Uterus (tissue), 3 donors: ENCODE measurements at regions not wholly inside any gene's neighbourhood (a gene's known extent, or its start where the extent isn't known, plus 50 kb on each side); places are given as distances from the start of the nearest gene placed in this dataset.
"Not testable (repeated sequence)": the region's sequence is repeated elsewhere in the genome, so short reads cannot be mapped to it uniquely, and the experiment has no call there.

Experiments
- DNase-seq, 2 donors: peaks; one replicate each; pipeline ENCODE4 v3.0.0-alpha.2; 2019 to 2020
- H3K27ac ChIP-seq, 2 donors: fragments of 200-600 bp; sonication (generic); 1 replicate in 1 of 2; 2 replicates in 1 of 2; pipeline ENCODE4 v1.5.1; 2016 to 2018
- H3K27me3 ChIP-seq, 2 donors: fragments of 200-600 bp; sonication (generic); one replicate each; pipeline ENCODE4 v1.5.1; 2018 to 2019; ENCODE audit warnings: control low read depth in 1 of 2
- H3K36me3 ChIP-seq, 2 donors: fragments of 200-600 bp; sonication (generic); one replicate each; pipeline ENCODE4 v1.5.1; 2019; ENCODE audit warnings: control low read depth in 1 of 2
- H3K4me1 ChIP-seq, 2 donors: fragments of 200-600 bp; sonication (generic); one replicate each; pipeline ENCODE4 v1.5.1; 2018 to 2019; ENCODE audit warnings: control low read depth in 1 of 2
- H3K4me3 ChIP-seq, 2 donors: fragments of 200-600 bp; sonication (generic); 1 replicate in 1 of 2; 2 replicates in 1 of 2; pipeline ENCODE4 v1.5.1; 2018 to 2019; ENCODE audit warnings: mild to moderate bottlenecking in 1 of 2
- H3K9me3 ChIP-seq, 2 donors: fragments of 200-600 bp; sonication (generic); one replicate each; pipeline ENCODE4 v1.5.1; 2019; ENCODE audit warnings: control low read depth in 1 of 2
- POLR2A ChIP-seq, 2 donors: fragments of 450-650 bp; IDR thresholded peaks; one replicate each; pipeline ENCODE4 v1.6.1; 2016; ENCODE audit warnings: antibody characterized with exemption in 2 of 2, mild to moderate bottlenecking in 1 of 2, moderate library complexity in 1 of 2
- intact Hi-C: fragments of 100-400 bp; cut with DNase I; formaldehyde crosslinking; loops from one replicate; pipeline ENCODE4 v1.15.1; 2023; ENCODE audit warnings: low total_unique reads
- TF ChIP-seq, protein P1 (sequence below), 4 experiments: fragments of 200-600 bp in 2 of 4; fragments of 450-650 bp in 2 of 4; sonication (generic) in 2 of 4; IDR thresholded peaks; one replicate each; pipeline ENCODE4 v1.5.1; 2016 to 2019; ENCODE audit warnings: antibody characterized with exemption in 4 of 4, mild to moderate bottlenecking in 2 of 4, moderate library complexity in 1 of 4
- donor health status: DM: yes; HTN: yes; CAD: no.

DNA sequence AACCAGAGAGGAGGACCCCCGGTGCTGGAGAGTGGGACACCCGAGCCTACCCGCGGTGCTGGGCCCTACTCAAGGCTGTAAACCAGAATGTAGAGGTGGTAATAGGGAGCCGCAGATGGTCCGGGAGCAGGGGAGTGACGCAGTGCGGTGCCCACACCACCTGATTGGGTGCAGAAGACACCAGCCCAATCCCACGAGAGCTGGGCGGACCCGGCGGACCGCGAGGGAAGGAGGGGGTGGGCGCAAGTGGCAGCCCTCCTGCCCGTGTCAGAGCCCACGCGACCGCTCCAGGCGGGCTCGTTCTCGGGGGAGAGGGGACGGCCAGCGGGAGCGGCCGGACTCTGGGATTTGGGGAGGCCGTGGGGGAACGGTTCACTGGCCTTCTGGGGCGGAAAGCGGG, 71.2 kb downstream of the C9orf50 start:
- TF ChIP-seq POLR2A (IDR thresholded peaks at IDR 0.05): peak in 1 of 2 donors; percentile 61
- TF ChIP-seq, protein P1, sequence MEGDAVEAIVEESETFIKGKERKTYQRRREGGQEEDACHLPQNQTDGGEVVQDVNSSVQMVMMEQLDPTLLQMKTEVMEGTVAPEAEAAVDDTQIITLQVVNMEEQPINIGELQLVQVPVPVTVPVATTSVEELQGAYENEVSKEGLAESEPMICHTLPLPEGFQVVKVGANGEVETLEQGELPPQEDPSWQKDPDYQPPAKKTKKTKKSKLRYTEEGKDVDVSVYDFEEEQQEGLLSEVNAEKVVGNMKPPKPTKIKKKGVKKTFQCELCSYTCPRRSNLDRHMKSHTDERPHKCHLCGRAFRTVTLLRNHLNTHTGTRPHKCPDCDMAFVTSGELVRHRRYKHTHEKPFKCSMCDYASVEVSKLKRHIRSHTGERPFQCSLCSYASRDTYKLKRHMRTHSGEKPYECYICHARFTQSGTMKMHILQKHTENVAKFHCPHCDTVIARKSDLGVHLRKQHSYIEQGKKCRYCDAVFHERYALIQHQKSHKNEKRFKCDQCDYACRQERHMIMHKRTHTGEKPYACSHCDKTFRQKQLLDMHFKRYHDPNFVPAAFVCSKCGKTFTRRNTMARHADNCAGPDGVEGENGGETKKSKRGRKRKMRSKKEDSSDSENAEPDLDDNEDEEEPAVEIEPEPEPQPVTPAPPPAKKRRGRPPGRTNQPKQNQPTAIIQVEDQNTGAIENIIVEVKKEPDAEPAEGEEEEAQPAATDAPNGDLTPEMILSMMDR (IDR thresholded peaks at IDR 0.05): no peak
- no peaks in the 10 kb centered on the region for H3K36me3 ChIP-seq
- intact Hi-C loops: no loop called here
- no peaks in the 10 kb centered on the region for H3K9me3 ChIP-seq
- DNase-seq: peak; percentile 59 to 72
- peak overlapping the region; percentile 31 to 52 for H3K4me3 ChIP-seq
- no peaks in the 10 kb centered on the region for H3K27me3 ChIP-seq
- H3K4me1 ChIP-seq: peaks cover 0 to 4% of the 10 kb centered on the region in 2 donors
- H3K27ac ChIP-seq: peak overlapping the region; percentile 61 to 79

DNA sequence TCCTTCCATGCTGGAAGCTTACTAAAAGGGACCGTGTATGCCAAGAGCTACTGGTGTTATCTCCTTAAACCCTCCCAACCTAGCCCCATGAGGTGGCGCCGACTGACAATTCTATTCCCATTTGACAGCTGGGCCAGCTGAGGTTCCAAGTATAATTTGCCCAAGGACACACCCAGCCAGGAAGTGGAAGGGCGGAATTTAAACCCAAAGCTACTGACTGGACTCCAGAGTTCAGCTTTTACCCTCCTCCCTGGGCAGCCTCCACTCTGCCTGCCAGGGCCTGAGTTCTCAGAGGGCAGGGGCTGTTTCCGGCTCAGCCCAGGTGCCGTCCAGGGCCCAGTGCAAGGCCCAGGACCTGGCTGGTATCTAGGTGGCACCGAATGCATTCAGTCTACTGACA, 71.8 kb downstream of the C9orf50 start:
- peak overlapping the region; percentile 61 to 79 for H3K27ac ChIP-seq
- no peak for DNase-seq
- TF ChIP-seq, protein P1 (IDR thresholded peaks at IDR 0.05): no peak
- no peak for TF ChIP-seq POLR2A (IDR thresholded peaks at IDR 0.05)
- peaks cover 0 to 4% of the 10 kb centered on the region in 2 donors for H3K4me1 ChIP-seq
- H3K4me3 ChIP-seq: no peak overlapping the region
- no peaks in the 10 kb centered on the region for H3K9me3 ChIP-seq
- intact Hi-C loops: no loop called here
- no peaks in the 10 kb centered on the region for H3K36me3 ChIP-seq
- no peaks in the 10 kb centered on the region for H3K27me3 ChIP-seq

DNA sequence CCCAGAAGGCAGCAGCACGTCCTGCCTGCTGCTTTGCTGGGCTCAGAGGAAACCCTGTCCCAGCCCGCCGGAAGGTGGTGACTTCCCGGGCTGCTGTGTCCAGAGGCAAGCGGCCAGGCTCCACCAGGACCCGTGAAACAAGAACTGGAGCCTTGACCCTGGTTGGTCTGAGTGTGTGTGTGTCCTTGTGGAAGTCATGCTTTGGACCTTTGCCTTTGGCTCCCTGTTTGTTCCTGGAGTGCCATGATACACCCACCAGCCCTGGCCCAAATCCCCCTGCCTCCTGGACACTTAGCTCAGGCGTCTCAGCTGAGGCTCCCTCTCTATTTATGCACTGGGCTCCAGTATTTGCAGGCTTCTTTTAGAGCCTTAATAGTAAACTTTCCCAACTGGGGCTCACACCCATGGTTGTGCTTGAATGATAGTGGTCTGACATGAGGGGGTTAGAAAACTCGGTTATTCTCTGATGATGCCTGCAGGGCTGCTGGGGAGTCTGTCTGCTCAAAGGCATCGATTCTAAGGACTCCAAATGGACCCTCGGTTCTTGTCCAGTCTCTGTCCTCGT, 72.2 kb downstream of the C9orf50 start:
- H3K27me3 ChIP-seq: no peaks in the 10 kb centered on the region
- DNase-seq: no peak
- intact Hi-C loops: no loop called here

DNA sequence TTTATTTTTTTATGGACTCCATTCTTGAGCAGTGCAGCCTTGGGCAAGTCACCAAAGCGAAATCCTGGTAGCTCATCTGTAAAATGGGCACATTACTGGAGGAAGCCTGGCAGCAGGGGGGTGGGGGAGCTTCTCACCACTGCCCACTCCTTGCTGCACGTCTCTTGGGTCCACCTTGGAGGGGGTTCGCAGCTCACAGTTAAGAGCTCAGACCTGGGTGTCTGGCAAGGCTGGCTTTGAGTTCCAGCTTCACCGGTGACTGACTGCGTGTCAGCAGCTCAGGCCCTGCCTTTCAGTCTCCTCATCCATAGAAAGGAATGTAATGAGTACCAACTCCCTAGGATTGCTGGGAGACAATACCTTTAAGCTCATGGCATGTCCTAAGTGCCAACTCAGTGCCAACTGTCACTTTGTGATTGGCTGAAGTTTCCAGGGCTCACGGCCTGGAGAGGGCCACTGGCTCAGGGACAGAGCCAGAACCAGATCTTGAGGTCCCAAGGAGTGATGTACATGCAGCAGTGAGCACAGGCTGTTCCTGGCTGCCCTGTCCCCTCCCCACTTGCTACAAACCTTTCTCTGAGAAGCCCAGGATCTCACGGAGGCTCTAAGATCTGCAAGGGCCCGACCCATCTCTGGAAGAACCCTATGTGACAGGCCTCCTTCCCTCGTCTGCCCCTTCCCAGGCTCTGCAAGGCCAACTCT, 72.9 kb downstream of the C9orf50 start:
- no peaks in the 10 kb centered on the region for H3K36me3 ChIP-seq
- H3K4me3 ChIP-seq: no peak overlapping the region
- H3K4me1 ChIP-seq: peaks cover 0 to 4% of the 10 kb centered on the region in 2 donors
- TF ChIP-seq, protein P1 (IDR thresholded peaks at IDR 0.05): no peak
- no peak for TF ChIP-seq POLR2A (IDR thresholded peaks at IDR 0.05)
- intact Hi-C loops: no loop called here
- no peaks in the 10 kb centered on the region for H3K9me3 ChIP-seq
- no peaks in the 10 kb centered on the region for H3K27me3 ChIP-seq
- no peak for DNase-seq
- peak overlapping the region; percentile 61 to 79 for H3K27ac ChIP-seq

More for the DNA sequence above, 72.2 kb downstream of the C9orf50 start:
- no peaks in the 10 kb centered on the region for H3K36me3 ChIP-seq
- TF ChIP-seq, protein P1 (IDR thresholded peaks at IDR 0.05): no peak
- TF ChIP-seq POLR2A (IDR thresholded peaks at IDR 0.05): no peak
- H3K9me3 ChIP-seq: no peaks in the 10 kb centered on the region
- peaks cover 0 to 4% of the 10 kb centered on the region in 2 donors for H3K4me1 ChIP-seq
- H3K27ac ChIP-seq: peak overlapping the region; percentile 61 to 79
- H3K4me3 ChIP-seq: no peak overlapping the region

DNA sequence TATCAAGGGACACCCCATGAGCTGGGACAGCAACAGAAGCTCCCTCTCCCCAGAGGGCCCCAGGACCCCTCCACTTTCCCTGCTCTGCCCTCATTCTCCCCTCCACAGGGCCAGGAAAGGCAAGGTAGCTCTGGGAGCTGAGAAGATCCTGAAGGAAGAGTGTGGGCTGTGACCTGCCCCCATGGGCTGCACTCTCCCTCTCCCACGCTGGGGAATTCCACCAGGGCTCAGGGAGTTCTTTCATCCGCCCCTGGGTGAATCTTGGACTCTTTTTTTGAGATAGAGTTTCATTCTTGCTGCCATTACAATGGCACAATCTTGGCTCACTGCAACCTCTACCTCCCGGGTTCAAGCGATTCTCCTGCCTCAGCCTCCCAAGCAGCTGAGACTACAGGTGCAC, 73.8 kb downstream of the C9orf50 start:
- Histone ChIP-seq H3K4me1 (peaks cover 0 to 4% of the 10 kb centered on the region in 2 donors), H3K4me3 (no peak overlapping the region), H3K27me3 (no peaks in the 10 kb centered on the region), H3K9me3 (no peaks in the 10 kb centered on the region), H3K27ac (no peak overlapping the region), H3K36me3 (no peaks in the 10 kb centered on the region)
- intact Hi-C loops: no loop called here
- DNase-seq: no peak
- no peak for TF ChIP-seq POLR2A (IDR thresholded peaks at IDR 0.05)
- TF ChIP-seq, protein P1 (IDR thresholded peaks at IDR 0.05): no peak

DNA sequence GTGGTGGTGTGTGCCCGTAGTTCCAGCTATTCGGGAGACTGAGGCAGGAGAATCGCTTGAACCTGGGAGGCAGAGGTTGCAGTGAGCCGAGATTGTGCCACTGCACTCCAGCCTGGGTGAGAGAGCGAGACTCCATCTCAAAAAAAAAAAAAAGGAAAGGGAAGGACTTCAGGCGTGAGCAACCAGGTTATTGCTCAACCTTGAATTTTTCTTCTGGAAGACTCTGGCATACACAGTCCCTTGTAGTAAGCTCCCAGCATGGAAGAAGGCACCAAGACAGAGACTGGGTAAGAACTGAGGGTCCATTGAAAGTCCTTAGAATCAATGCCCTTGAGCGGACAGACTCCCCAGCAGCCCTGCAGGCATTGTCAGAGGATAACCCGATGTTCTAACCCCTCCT, 75.0 kb downstream of the C9orf50 start:
- intact Hi-C loops: not testable (repeated sequence)

More for the DNA sequence above, 75.0 kb downstream of the C9orf50 start:
- not testable (repeated sequence) for H3K27me3 ChIP-seq, H3K9me3 ChIP-seq, H3K27ac ChIP-seq, DNase-seq, H3K4me1 ChIP-seq, H3K4me3 ChIP-seq, H3K36me3 ChIP-seq
